IPS-20b (cell line): ENCODE measurements at regions not wholly inside any gene's neighbourhood (a gene's known extent, or its start where the extent isn't known, plus 50 kb on each side); places are given as distances from the start of the nearest gene placed in this dataset.

Experiments used
- H3K27ac ChIP-seq: one replicate; pipeline ENCODE4 v1.5.1; 2013; ENCODE audit warnings: low read length
- H3K27me3 ChIP-seq: 2 replicates; pipeline ENCODE4 v1.6.1; 2013; ENCODE audit warnings: mild to moderate bottlenecking, low read length, inconsistent platforms; ENCODE audit not compliant: insufficient read depth
- H3K36me3 ChIP-seq: 2 replicates; pipeline ENCODE4 v1.6.1; 2013; ENCODE audit warnings: low read depth, mild to moderate bottlenecking, inconsistent platforms, low read length, moderate library complexity; ENCODE audit not compliant: insufficient read depth
- H3K4me1 ChIP-seq: 2 replicates; pipeline ENCODE4 v1.6.1; 2013; ENCODE audit warnings: mild to moderate bottlenecking, control low read depth, inconsistent platforms, low read length, moderate library complexity; ENCODE audit not compliant: insufficient read depth
- H3K4me3 ChIP-seq: 2 replicates; pipeline ENCODE4 v1.5.1; 2013; ENCODE audit warnings: mild to moderate bottlenecking, low read length, inconsistent platforms
- H3K9ac ChIP-seq: 2 replicates; pipeline ENCODE4 v1.6.1; 2013; ENCODE audit warnings: low read depth, mild to moderate bottlenecking, inconsistent platforms, low read length, moderate library complexity
- H3K9me3 ChIP-seq: 2 replicates; pipeline ENCODE4 v1.6.1; 2013; ENCODE audit warnings: mild to moderate bottlenecking, low read depth, low read length, inconsistent platforms; ENCODE audit not compliant: insufficient read depth

- no peaks in the 10 kb centered on the region for H3K27me3 ChIP-seq
- no peaks in the 10 kb centered on the region for H3K4me1 ChIP-seq
- no peak overlapping the region for H3K9ac ChIP-seq
- no peak overlapping the region for H3K27ac ChIP-seq
- H3K36me3 ChIP-seq: no peaks in the 10 kb centered on the region
- H3K4me3 ChIP-seq: no peak overlapping the region
- H3K9me3 ChIP-seq: no peaks in the 10 kb centered on the region
Measured at GRCh38 chr6:134844120-134844519, 105.8 kb downstream of the ALDH8A1 start.

GRCh38 chr6:134840086-134840867 lies 109.6 kb downstream of the ALDH8A1 start:
- H3K27me3 ChIP-seq: no peaks in the 10 kb centered on the region
- H3K4me3 ChIP-seq: no peak overlapping the region
- no peak overlapping the region for H3K27ac ChIP-seq
- no peaks in the 10 kb centered on the region for H3K9me3 ChIP-seq
- H3K4me1 ChIP-seq: no peaks in the 10 kb centered on the region
- no peak overlapping the region for H3K9ac ChIP-seq
- no peaks in the 10 kb centered on the region for H3K36me3 ChIP-seq

GRCh38 chr6:134835993-134836392 lies 113.9 kb downstream of the ALDH8A1 start:
- H3K27ac ChIP-seq: no peak overlapping the region
- no peaks in the 10 kb centered on the region for H3K4me1 ChIP-seq
- H3K9me3 ChIP-seq: no peaks in the 10 kb centered on the region
- H3K27me3 ChIP-seq: no peaks in the 10 kb centered on the region
- no peak overlapping the region for H3K9ac ChIP-seq
- H3K4me3 ChIP-seq: no peak overlapping the region
- H3K36me3 ChIP-seq: no peaks in the 10 kb centered on the region

GRCh38 chr6:134830940-134831339 lies 119.0 kb downstream of the ALDH8A1 start:
- Histone ChIP-seq H3K4me1 (no peaks in the 10 kb centered on the region), H3K27ac (no peak overlapping the region), H3K9me3 (no peaks in the 10 kb centered on the region), H3K4me3 (no peak overlapping the region), H3K36me3 (no peaks in the 10 kb centered on the region), H3K27me3 (no peaks in the 10 kb centered on the region), H3K9ac (no peak overlapping the region)

- H3K9ac ChIP-seq: no peak overlapping the region
- H3K36me3 ChIP-seq: no peaks in the 10 kb centered on the region
- no peaks in the 10 kb centered on the region for H3K27me3 ChIP-seq
Measured at GRCh38 chr6:134830194-134830593, 119.7 kb downstream of the ALDH8A1 start.

GRCh38 chr6:134828641-134829040 lies 121.3 kb downstream of the ALDH8A1 start:
- Histone ChIP-seq H3K4me3 (no peak overlapping the region), H3K36me3 (no peaks in the 10 kb centered on the region), H3K27me3 (no peaks in the 10 kb centered on the region), H3K9ac (no peak overlapping the region), H3K27ac (no peak overlapping the region), H3K9me3 (no peaks in the 10 kb centered on the region), H3K4me1 (no peaks in the 10 kb centered on the region)

More at GRCh38 chr6:134830194-134830593, 119.7 kb downstream of the ALDH8A1 start:
- Histone ChIP-seq H3K4me3 (no peak overlapping the region), H3K27ac (no peak overlapping the region), H3K4me1 (no peaks in the 10 kb centered on the region), H3K9me3 (no peaks in the 10 kb centered on the region)

GRCh38 chr6:134826889-134827737 lies 122.8 kb downstream of the ALDH8A1 start:
- no peak overlapping the region for H3K27ac ChIP-seq
- no peaks in the 10 kb centered on the region for H3K36me3 ChIP-seq
- H3K4me1 ChIP-seq: no peaks in the 10 kb centered on the region
- no peak overlapping the region for H3K4me3 ChIP-seq
- no peaks in the 10 kb centered on the region for H3K27me3 ChIP-seq
- no peak overlapping the region for H3K9ac ChIP-seq
- H3K9me3 ChIP-seq: no peaks in the 10 kb centered on the region

- Histone ChIP-seq H3K27ac (no peak overlapping the region), H3K4me1 (no peaks in the 10 kb centered on the region), H3K9ac (no peak overlapping the region), H3K36me3 (no peaks in the 10 kb centered on the region), H3K27me3 (no peaks in the 10 kb centered on the region), H3K4me3 (no peak overlapping the region), H3K9me3 (no peaks in the 10 kb centered on the region)
Measured at GRCh38 chr6:134823710-134824034, 126.2 kb downstream of the ALDH8A1 start.

GRCh38 chr6:134822920-134823709 lies 126.8 kb downstream of the ALDH8A1 start:
- Histone ChIP-seq H3K27ac (no peak overlapping the region), H3K9me3 (no peaks in the 10 kb centered on the region), H3K9ac (no peak overlapping the region), H3K27me3 (no peaks in the 10 kb centered on the region), H3K4me3 (no peak overlapping the region), H3K4me1 (no peaks in the 10 kb centered on the region), H3K36me3 (no peaks in the 10 kb centered on the region)

GRCh38 chr6:134821928-134822864 lies 127.7 kb downstream of the ALDH8A1 start:
- H3K4me3 ChIP-seq: no peak overlapping the region
- H3K36me3 ChIP-seq: no peaks in the 10 kb centered on the region
- no peaks in the 10 kb centered on the region for H3K4me1 ChIP-seq
- H3K9ac ChIP-seq: no peak overlapping the region
- H3K9me3 ChIP-seq: no peaks in the 10 kb centered on the region
- H3K27me3 ChIP-seq: no peaks in the 10 kb centered on the region
- no peak overlapping the region for H3K27ac ChIP-seq

GRCh38 chr6:134821397-134821796 lies 128.5 kb downstream of the ALDH8A1 start:
- Histone ChIP-seq H3K27me3 (no peaks in the 10 kb centered on the region), H3K4me1 (no peaks in the 10 kb centered on the region), H3K27ac (no peak overlapping the region), H3K36me3 (no peaks in the 10 kb centered on the region), H3K4me3 (no peak overlapping the region), H3K9ac (no peak overlapping the region), H3K9me3 (no peaks in the 10 kb centered on the region)
